ENCODE measurements at regions not wholly inside any gene's neighbourhood (a gene's known extent, or its start where the extent isn't known, plus 50 kb on each side); places are given as distances from the start of the nearest gene placed in this dataset.

DNA sequence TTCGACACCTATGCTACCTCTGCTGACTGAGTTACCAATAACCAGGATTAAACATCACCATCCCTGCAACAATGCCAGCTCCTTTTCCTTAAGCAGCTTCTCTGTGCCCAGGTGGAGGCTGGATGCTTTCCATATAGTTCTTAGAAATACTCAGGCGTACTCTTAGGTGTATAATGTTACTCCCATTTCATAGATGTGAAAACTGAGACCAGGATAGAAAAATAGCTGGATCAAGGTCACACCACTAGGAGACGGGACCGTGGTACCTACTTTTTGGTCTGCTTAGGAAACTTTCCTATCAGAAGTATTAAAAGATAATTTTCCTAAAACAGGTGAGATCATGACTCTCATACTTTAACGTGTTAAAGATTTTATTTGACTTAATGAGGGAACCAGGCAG is 141.7 kb upstream of the RPL38 start:
- Histone ChIP-seq H3K27me3 (peaks cover 0 to 40% (median 4%) of the 10 kb centered on the region in 3 donors), H3K27ac (no peak overlapping the region), H3K36me3 (no peaks in the 10 kb centered on the region), H3K4me3 (no peak overlapping the region), H3K9me3 (no peaks in the 10 kb centered on the region), H3K4me1 (no peaks in the 10 kb centered on the region)
- intact Hi-C loops (cut with DNase I) = no loop called here
- WGBS, 2 donors = 69 to 73% methylated on average over 5 of the region's 5 CpGs
- no peak for DNase-seq
- TF ChIP-seq POLR2A (IDR thresholded peaks at IDR 0.05) (no peak), POLR2AphosphoS5 (IDR thresholded peaks at IDR 0.05) (no peak), EP300 (IDR thresholded peaks at IDR 0.05) (no peak)
- TF ChIP-seq, protein P1, sequence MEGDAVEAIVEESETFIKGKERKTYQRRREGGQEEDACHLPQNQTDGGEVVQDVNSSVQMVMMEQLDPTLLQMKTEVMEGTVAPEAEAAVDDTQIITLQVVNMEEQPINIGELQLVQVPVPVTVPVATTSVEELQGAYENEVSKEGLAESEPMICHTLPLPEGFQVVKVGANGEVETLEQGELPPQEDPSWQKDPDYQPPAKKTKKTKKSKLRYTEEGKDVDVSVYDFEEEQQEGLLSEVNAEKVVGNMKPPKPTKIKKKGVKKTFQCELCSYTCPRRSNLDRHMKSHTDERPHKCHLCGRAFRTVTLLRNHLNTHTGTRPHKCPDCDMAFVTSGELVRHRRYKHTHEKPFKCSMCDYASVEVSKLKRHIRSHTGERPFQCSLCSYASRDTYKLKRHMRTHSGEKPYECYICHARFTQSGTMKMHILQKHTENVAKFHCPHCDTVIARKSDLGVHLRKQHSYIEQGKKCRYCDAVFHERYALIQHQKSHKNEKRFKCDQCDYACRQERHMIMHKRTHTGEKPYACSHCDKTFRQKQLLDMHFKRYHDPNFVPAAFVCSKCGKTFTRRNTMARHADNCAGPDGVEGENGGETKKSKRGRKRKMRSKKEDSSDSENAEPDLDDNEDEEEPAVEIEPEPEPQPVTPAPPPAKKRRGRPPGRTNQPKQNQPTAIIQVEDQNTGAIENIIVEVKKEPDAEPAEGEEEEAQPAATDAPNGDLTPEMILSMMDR (IDR thresholded peaks at IDR 0.05) = no peak

- TF ChIP-seq, protein P1 (IDR thresholded peaks at IDR 0.05) = no peak
- no peak for TF ChIP-seq EP300 (IDR thresholded peaks at IDR 0.05)
- no peak for TF ChIP-seq POLR2A (IDR thresholded peaks at IDR 0.05)
- no peak for TF ChIP-seq POLR2AphosphoS5 (IDR thresholded peaks at IDR 0.05)
Measured at GRCh38 chr17:74062234-74062633, 141.2 kb upstream of the RPL38 start.

GRCh38 chr17:74063439-74063838 is 140.0 kb upstream of the RPL38 start:
- Histone ChIP-seq H3K4me1 (no peaks in the 10 kb centered on the region), H3K9me3 (no peaks in the 10 kb centered on the region), H3K27ac (no peak overlapping the region), H3K27me3 (peaks cover 0 to 31% (median 0%) of the 10 kb centered on the region in 3 donors), H3K4me3 (no peak overlapping the region), H3K36me3 (no peaks in the 10 kb centered on the region)
- TF ChIP-seq EP300 (IDR thresholded peaks at IDR 0.05) (no peak), POLR2A (IDR thresholded peaks at IDR 0.05) (no peak), POLR2AphosphoS5 (IDR thresholded peaks at IDR 0.05) (no peak)
- TF ChIP-seq, protein P1 (IDR thresholded peaks at IDR 0.05) = no peak
- no peak for DNase-seq
- intact Hi-C loops (cut with DNase I) = no loop called here
- WGBS, 2 donors = 45 to 63% methylated on average over 10 of the region's 10 CpGs

More at GRCh38 chr17:74062234-74062633, 141.2 kb upstream of the RPL38 start:
- intact Hi-C loops (cut with DNase I) = no loop called here
- WGBS, 2 donors = 49 to 68% methylated on average over 3 of the region's 3 CpGs
- Histone ChIP-seq H3K27ac (no peak overlapping the region), H3K4me3 (no peak overlapping the region), H3K9me3 (no peaks in the 10 kb centered on the region), H3K36me3 (no peaks in the 10 kb centered on the region), H3K27me3 (peaks cover 0 to 35% (median 4%) of the 10 kb centered on the region in 3 donors), H3K4me1 (no peaks in the 10 kb centered on the region)
- no peak for DNase-seq

DNA sequence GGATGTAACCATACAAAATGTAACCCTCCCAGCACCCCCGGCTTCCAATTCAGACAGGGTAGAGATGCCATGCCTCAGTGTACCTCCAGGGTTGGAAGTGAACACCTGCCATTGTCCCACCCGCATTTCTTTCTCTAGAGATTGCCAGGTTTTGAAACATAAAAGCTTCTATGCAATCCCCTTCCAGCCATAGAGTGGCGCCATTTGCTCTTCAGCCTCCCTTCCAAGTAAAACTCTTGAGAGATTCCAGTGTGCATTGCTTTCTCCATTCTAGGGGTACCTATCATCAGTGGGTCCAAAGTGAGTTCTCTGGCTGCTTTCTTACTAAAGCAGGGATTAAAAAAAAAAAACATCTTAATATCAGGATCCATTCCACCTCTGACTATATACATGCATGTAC is 133.1 kb upstream of the RPL38 start:
- 78 to 83% methylated on average over 3 of the region's 3 CpGs for WGBS, 2 donors
- no peak for DNase-seq
- Histone ChIP-seq H3K27me3 (peaks cover 0 to 5% (median 0%) of the 10 kb centered on the region in 3 donors), H3K36me3 (no peaks in the 10 kb centered on the region), H3K27ac (no peak overlapping the region), H3K4me3 (no peak overlapping the region), H3K9me3 (peaks cover 0 to 10% (median 0%) of the 10 kb centered on the region in 4 donors), H3K4me1 (no peaks in the 10 kb centered on the region)
- intact Hi-C loops (cut with DNase I) = no loop called here
- TF ChIP-seq POLR2A (IDR thresholded peaks at IDR 0.05) (no peak), POLR2AphosphoS5 (IDR thresholded peaks at IDR 0.05) (no peak), EP300 (IDR thresholded peaks at IDR 0.05) (no peak)
- TF ChIP-seq, protein P1 (IDR thresholded peaks at IDR 0.05) = no peak
